ENCODE measurements at regions not wholly inside any gene's neighbourhood (a gene's known extent, or its start where the extent isn't known, plus 50 kb on each side); places are given as distances from the start of the nearest gene placed in this dataset.
"Not testable (repeated sequence)": the region's sequence is repeated elsewhere in the genome, so short reads cannot be mapped to it uniquely, and the experiment has no call there.

DNA sequence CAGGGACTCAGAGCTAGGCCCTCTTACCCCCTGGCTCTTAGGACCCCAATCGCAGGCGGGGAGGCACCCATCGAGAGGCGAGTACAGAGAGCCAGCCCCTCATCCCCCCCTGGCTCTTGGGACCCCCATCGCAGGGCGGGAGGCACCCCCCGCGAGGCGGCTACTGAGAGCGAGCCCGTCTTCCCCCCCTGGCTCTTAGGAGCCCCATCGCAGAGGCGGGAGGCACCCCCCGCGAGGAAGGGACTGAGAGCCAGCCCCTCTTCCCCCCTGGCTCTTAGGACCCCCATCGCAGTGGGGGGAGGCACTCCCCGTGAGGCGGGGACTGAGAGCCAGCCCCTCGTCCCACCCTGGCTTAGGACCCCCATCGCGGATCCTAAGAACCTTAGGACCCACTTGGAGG lies 2422.1 kb upstream of the PCDH20 start:
- DNase-seq (ENCODE audit: low read depth), result not testable (repeated sequence)

DNA sequence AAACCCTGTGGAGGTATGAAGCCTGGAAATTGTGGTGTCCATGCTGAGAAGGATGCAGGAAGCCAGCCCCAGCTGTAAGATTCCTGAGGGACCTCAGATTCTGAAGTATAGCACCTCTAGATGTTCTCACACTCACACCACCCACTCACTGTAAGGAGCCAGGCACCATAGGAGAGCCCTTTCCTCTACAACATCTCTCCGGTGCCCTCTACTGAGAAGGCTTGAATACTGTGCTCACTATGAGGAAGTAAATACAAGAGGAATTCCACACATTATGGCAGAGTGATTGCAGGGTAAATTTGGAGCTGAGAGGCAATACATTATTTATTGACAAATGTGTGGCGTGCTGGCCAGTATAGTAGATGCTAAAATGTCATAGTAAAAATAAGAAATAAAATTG lies 2414.0 kb upstream of the PCDH20 start:
- not testable (repeated sequence) for DNase-seq (ENCODE audit: low read depth)

DNA sequence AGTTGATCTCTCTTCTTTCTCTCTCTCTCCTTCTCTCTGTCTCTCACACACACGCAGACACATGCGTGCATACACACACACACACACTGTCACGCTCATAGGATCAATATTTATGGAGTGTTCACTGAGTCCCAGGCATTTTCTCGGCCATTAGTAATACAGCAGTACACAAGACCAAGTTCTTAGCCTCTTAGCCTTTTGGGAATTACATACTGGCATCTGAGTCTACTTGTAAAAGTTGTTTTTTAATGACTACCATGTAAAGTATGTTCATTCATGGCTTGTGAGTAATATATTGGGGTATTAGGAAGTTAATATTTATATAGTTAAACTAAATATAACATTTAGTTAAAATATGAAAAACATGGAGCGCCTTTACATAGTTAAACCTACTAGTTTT lies 2406.1 kb upstream of the PCDH20 start:
- DNase-seq (ENCODE audit: low read depth), result not testable (repeated sequence)

DNA sequence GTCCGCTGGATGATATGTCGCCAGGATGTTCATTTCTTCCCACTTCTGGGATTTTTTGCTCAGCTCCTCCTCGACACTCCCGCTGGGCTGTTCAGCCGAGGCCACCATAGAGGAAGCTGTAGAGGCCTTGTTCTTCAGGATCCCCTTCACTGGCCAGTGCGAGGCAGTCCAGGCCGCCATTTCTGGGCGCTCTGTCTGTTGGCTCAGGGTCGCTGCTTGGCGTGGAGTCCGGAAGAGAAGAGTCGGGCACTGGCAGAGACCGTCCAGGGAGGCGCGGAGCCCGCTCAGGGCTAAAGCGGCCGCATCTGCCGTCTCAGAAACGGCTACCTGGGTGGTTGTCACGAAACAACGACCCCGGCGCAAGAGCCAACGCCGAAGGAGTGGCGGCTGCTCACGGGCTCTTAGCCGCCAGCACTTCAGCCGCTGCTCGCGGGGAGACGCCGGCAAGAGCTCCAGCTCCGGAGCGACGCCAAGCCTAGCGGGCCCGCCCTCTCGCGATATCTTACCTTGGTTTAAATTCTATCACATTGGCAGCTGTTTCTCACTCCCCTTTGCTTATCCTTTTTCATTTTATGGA lies 2395.9 kb upstream of the PCDH20 start:
- not testable (repeated sequence) for DNase-seq (ENCODE audit: low read depth)

DNA sequence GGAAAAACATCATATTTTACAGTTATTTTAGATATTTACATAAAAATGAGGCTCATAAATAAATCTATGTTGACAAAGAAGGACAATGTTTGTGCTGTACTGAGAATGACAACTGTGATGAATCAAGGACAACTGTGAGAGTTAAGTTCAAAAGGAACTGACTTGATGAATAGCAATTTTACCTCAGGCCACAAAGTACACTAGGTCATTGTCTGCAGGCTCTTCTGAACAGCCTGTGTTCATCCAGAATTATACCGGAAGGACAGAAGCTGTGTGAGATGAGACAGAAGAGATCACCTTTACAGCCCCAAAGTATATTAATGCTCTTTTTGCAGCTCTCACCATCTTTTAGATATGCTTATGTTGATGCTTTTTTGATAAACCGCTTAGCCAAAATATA lies 2375.5 kb upstream of the PCDH20 start:
- DNase-seq (ENCODE audit: low read depth), result not testable (repeated sequence)

DNA sequence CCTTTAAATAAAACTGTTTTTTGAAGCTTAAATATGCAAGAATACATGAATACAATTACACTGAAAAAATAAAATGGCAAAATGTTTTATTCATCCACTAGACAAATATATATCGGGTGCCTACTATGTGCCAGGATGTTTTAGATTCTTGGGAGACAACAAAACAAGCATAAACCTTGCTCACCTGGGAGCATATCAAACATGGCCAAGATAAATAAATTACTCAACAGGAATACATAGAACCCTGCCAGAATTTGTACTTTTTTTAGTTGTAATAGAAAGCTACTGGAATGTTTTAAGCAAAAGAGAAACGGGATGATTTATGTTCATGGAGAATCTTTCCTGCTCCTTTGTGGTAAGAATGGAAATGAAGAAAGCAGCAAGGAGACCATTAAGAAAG lies 2358.5 kb upstream of the PCDH20 start:
- DNase-seq (ENCODE audit: low read depth), result no peak

DNA sequence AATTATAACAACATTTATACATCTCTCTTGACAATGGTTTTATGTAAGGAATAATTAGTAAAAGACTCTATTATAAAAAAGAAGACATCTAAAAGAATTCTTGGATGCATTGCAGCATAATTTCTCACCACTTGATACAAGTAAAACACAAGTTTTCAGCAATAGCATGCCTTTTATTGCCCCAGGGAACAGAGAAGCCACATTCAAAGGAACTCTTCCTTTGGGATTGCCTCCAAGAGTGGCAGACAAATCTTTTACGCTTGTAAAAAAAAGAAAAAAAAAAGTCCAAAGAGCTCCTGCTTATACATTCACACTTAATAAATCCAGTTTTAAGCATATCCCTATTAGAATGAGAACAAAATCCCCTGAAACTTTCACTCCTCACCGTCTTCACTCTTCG lies 2357.8 kb upstream of the PCDH20 start:
- DNase-seq (ENCODE audit: low read depth), result no peak

DNA sequence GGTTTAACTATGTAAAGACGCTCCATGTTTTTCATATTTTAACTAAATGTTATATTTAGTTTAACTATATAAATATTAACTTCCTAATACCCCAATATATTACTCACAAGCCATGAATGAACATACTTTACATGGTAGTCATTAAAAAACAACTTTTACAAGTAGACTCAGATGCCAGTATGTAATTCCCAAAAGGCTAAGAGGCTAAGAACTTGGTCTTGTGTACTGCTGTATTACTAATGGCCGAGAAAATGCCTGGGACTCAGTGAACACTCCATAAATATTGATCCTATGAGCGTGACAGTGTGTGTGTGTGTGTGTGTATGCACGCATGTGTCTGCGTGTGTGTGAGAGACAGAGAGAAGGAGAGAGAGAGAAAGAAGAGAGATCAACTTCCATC lies 2342.0 kb upstream of the PCDH20 start:
- DNase-seq (ENCODE audit: low read depth), result not testable (repeated sequence)

DNA sequence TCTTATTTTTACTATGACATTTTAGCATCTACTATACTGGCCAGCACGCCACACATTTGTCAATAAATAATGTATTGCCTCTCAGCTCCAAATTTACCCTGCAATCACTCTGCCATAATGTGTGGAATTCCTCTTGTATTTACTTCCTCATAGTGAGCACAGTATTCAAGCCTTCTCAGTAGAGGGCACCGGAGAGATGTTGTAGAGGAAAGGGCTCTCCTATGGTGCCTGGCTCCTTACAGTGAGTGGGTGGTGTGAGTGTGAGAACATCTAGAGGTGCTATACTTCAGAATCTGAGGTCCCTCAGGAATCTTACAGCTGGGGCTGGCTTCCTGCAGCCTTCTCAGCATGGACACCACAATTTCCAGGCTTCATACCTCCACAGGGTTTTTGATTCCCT lies 2334.2 kb upstream of the PCDH20 start:
- DNase-seq (ENCODE audit: low read depth), result not testable (repeated sequence)

DNA sequence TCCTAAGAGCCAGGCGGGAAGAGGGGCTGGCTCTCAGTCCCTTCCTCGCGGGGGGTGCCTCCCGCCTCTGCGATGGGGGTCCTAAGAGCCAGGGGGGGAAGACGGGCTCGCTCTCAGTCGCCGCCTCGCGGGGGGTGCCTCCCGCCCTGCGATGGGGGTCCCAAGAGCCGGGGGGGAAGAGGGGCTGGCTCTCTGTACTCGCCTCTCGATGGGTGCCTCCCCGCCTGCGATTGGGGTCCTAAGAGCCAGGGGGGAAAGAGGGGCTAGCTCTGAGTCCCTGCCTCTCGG lies 2326.1 kb upstream of the PCDH20 start:
- DNase-seq (ENCODE audit: low read depth), result not testable (repeated sequence)

DNA sequence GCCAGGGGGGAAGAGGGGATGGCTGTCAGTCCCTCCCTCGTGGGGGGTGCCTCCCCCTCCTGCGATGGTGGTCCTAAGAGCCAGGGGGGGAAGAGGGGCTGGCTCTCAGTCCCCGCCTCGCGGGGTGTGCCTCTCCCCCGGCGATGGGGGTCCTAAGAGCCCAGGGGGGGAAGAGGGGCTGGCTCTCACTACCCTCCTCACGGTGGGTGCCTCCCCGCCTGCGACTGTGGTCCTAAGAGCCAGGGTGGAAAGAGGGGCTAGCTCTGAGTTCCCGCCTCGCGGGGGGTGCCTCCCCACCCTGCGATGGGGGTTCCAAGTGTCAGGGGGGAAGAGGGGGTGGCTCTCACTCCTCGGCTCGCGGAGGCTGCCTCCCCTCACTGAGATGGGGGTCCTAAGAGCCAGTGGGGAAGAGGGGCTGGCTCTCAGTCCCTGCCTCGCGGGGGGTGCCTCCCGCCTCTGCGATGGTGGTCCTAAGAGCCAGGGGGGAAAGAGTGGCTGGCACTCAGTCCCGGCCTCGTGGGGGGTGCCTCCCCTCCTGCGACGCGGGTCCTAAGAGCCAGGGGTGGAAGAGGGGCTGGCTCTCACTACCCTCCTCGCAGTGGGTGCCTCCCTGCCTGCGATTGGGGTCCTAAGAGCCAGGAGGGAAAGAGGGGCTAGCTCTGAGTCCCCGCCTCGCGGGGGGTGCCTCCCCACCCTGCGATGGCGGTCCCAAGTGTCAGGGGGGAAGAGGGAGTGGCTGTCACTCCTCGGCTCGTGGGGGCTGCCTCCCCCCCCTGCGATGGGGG lies 2325.6 kb upstream of the PCDH20 start:
- DNase-seq (ENCODE audit: low read depth), result no peak

DNA sequence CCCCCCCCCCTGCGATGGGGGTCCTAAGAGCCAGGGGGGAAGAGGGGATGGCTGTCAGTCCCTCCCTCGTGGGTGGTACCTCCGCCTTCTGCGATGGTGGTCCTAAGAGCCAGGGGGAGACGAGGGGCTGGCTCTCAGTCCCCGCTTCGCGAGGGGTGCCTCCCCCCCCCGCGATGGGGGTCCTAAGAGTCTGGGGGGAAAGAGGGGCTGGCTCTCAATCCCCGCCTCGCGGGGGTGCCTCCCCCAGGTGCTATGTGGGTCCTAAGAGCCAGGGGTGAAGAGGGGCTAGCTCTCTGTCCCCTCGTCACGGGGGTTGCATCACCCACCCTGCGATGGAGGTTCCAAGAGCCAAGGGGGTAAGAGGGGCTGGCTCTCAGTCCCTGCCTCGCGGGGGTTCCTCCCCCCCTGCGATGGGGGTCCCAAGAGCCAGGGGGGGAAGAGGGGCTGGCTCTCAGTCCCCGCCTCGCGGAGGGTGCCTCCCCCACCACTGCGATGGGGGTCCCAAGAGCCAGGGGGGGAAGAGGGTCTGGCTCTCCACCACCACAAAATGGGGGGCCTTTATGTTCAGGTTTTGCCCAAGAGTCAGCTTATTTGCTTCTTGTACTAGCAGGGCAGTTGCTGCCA lies 2323.6 kb upstream of the PCDH20 start:
- DNase-seq (ENCODE audit: low read depth), result not testable (repeated sequence)

DNA sequence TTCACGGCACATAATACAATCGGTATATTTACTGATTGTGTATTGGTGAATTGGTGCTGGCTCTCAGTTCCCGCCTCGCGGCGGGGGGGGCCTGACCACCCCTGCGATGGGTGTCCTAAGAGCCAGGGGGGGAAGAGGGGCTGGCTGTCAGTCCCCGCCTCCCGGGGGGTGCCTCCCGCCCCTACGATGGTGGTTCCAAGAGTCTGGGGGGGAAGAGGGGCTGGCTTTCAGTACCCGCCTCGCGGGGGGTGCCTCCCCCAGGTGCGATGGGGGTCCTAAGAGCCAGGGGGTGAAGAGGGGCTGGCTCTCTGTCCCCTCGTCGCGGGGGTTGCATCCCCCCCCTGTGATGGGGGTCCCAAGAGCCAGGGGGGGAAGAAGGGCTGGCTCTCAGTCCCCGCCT lies 2321.8 kb upstream of the PCDH20 start:
- DNase-seq (ENCODE audit: low read depth), result no peak

DNA sequence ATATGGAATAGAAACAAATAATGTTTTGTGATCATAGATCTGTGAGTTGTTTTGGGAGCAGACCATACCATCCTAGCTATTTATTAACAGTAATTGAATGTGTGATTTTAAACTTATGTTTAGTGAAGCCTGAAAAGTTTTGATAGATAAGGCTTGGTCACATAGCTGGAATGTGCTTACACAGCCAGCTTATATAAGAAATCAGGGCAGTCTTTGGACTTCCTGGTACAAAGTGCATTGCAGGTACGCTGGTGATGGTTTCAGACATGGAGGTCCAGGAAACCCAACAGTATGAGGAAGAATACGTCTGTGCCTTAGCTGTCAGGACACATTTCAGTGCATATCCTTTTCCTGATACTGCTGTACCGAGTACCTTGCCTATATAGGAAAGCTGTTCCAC lies 2316.2 kb upstream of the PCDH20 start:
- no peak for DNase-seq (ENCODE audit: low read depth)

DNA sequence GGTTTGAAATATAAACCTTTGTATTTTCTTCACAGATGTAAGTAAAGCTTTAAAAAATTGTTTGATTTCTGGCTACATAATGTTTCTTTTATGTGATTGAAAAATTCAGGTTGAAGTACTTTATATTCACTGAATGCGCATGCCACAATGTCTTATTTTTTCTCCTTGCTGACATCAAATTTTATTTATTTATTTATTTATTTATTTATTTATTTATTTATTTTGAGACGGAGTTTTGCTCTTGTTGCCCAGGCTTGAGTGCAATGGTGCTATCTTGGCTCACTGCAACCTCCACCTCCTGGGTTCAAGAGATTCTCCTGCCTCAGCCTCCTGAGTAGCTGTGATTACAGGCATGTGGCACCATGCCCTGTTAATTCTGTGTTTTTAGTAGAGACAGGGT lies 2296.5 kb upstream of the PCDH20 start:
- not testable (repeated sequence) for DNase-seq (ENCODE audit: low read depth)

DNA sequence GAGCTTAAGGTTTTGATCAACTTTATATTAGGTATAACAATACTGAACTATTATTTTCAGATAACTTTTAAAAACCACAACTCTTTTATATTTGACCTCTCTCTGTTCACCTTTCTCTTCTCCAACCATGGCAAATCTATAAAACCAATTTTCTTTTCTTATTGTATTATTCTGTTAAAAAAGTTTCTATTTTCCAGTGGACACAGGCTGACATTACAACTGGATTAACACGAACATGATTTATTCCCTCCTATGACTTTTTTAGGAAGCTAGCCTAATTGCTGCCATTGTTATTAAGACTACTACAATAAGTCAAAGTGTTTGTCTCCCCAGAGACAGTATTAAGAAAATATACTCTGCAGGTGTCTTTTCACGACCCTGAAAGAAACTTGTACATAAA lies 2291.1 kb upstream of the PCDH20 start:
- DNase-seq (ENCODE audit: low read depth), result no peak

DNA sequence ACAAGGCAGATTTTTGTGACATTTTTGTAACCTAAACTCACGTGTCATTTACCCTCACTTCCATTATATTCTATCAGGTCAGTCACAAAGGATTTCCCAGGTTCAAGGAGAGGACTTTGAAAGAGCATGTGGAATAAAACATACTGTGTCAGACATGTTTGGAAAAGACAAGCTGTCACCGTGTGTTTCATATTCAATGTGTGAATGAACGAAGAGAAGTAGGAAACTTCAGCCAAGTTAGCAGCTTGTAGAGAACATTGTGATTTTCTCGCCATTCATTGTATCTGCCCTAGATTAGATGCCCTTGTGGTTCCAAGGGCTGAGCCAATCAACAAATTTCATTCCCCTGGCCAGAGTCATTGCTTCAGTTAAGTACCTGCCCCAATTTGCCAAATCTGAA lies 2288.9 kb upstream of the PCDH20 start:
- DNase-seq (ENCODE audit: low read depth), result no peak

DNA sequence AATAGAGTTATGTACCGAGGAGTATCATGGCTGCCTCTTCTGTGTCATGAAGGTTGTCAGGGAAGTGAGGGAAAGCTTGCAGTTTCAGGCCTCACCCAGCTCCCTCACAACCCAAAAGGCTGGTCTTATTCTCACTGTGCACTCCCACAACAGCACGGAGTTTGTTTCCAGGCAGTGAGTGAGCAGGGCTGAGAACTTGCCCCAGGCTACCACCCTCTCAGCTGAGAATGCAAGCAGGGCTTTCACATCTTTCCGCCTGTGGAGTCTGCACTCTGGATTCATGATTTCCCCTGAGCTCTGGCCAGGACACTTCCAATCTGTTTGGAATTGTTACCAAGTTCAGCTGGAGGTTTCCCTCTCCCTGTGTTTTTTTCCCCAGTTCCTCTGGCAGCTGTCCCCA lies 2284.7 kb upstream of the PCDH20 start:
- no peak for DNase-seq (ENCODE audit: low read depth)

DNA sequence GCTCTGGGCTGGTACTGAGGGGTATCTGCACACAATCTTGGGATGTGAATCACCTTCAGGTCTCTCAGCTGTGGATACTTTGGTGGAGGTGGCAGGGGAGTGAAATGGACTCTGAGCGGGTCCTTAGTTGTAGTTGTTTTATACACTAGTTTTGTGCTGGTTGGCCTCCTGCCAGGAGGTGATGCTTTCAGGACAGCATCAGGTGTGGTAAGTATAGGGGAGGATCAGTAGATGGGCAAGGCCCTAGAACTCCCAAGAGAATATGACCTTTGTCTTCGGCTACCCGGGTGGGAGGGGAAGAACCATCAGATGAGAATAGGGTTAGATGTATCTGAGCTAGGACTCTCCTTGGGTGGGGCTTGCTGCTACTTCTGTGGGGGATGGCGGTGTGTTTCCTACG lies 2284.3 kb upstream of the PCDH20 start:
- DNase-seq (ENCODE audit: low read depth), result no peak

DNA sequence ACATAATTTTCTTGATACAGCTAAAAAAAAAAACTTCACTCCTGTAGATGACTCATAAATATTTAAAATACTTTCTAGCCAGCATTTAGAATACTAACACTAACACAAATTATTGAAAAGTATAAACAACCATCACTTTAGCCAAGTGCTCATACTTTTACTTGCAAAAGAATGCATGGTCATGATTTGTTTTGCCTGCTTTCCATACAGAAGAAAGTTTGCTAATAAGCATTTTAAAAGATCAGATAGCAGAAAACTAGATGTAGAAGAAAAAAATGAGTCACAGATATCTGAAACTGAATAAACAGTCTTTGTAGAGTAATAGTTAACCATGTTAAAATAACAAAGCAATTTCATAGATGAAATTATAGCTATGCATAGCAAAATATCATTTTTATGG lies 2280.4 kb upstream of the PCDH20 start:
- no peak for DNase-seq (ENCODE audit: low read depth)

DNA sequence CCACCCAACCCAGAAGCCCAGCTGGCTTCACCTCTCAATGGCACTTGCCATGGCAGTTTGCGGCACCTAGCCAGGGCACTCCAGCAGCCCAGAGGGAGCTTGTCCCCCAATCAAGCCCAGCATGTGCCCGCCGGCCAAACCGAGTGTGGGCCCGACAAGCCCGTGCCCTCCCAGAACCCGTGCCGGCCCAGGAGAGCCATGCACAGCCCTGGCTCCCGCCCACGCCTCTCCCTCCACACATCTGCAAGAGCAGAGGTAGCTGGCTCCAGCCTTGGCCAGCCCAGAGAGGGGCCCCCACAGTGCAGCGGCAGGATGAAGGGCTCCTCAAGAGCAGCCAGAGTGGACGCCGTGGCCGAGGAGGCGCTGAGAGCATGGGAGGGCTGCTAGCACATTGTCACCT lies 2278.0 kb upstream of the PCDH20 start:
- no peak for DNase-seq (ENCODE audit: low read depth)

DNA sequence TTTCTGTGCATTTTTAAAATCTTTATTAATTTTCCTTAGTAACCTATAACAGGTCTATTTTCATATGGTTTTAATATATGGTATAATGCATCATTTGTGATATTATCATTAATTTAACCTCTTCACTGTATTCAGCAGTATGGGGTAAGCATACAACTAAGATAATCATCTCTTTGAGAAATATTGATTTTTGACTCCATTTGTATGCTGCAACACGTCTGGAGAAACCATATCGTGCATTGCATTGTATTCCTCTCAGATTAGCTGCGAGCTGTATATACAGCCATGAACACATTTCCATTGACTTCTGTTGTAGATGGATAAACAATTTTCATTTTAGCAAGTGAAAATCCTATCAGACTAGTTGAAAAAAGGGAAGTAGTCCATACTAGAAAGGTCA lies 2275.8 kb upstream of the PCDH20 start:
- DNase-seq (ENCODE audit: low read depth), result no peak

DNA sequence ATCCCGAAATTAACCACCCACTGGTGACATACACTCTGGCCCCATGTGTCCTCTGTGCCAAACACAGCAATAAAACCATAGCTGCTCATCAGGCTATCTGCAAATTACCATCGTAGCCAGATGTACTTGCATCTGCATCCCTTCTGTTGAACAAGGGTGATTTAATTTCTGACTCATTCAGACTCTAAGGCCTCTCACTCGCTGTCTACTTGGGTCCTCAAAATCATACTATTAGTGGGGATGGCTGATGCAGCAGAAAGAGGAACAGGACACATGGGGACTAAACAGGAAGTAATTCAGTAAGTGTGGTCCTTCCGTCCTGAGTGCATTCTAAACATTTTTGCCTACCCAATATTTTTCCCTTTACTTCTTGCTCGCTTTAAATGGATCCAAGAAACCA lies 2275.0 kb upstream of the PCDH20 start:
- no peak for DNase-seq (ENCODE audit: low read depth)

DNA sequence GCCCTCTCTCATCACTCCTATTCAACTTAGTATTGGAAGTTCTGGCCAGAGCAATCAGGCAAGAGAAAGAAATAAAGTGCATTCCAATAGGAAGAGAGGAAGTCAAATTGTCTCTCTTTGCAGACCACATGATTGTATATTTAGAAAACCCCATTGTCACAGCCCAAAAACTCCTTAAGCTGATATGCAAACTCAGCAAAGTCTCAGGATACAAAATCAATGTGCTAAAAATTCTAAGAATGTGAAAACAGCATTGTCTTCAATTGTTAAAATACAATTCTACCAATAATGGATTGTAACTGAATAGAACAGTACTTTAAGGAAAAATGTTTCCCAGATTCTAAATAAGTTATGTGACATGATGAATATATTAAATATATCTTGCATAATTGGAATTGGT lies 2269.2 kb upstream of the PCDH20 start:
- no peak for DNase-seq (ENCODE audit: low read depth)

Data from CMK (cell line).